H1 (cell line): ENCODE measurements at regions not wholly inside any gene's neighbourhood (a gene's known extent, or its start where the extent isn't known, plus 50 kb on each side); places are given as distances from the start of the nearest gene placed in this dataset.

ENCODE experiments used
- CTCF ChIA-PET: fragments of 300-600 bp; sonication (Branson Sonifier 250); formaldehyde crosslinking; loops from one replicate; lab custom pipeline; 2021; ENCODE audit not compliant: partially characterized antibody; lab: Charles Lee
- POLR2A ChIA-PET: fragments of 300-600 bp; sonication (Branson Sonifier 250); formaldehyde crosslinking; loops from one replicate; lab custom pipeline; 2021; ENCODE audit warnings: inconsistent platforms; ENCODE audit not compliant: partially characterized antibody; lab: Charles Lee
- DNase-seq, 2 experiments: peaks; one replicate each; pipeline versions ENCODE4 v3.0.0 to v3.0.0-alpha.2; 2010 to 2022; ENCODE audit warnings: low spot score in 2 of 2, low read depth in 1 of 2, mixed read lengths in 1 of 2
- FAIRE-seq: peaks from 2 replicates; lab custom pipeline; 2011; peaks lifted over from hg19 to GRCh38; lab: Jason Lieb, UNC
- H2AFZ ChIP-seq: 2 replicates; pipeline ENCODE4 v1.8.1; 2012; ENCODE audit warnings: low read length, inconsistent platforms
- H2AK5ac ChIP-seq: 2 replicates; pipeline ENCODE4 v1.6.1; 2013; ENCODE audit warnings: low read depth, low read length
- H2BK120ac ChIP-seq: replicated peaks from 2 replicates; pipeline ENCODE3; 2013; ENCODE audit warnings: low read depth, low read length, inconsistent platforms
- H2BK12ac ChIP-seq: 2 replicates; pipeline ENCODE4 v1.6.1; 2013; ENCODE audit warnings: low read depth, low read length
- H2BK15ac ChIP-seq: 2 replicates; pipeline ENCODE4 v1.6.1; 2013; ENCODE audit warnings: low read length
- H2BK20ac ChIP-seq: 2 replicates; pipeline ENCODE4 v1.6.1; 2013; ENCODE audit warnings: low read length
- H2BK5ac ChIP-seq: 2 replicates; pipeline ENCODE4 v1.6.1; 2013; ENCODE audit warnings: low read depth, low read length
- H3K14ac ChIP-seq: 2 replicates; pipeline ENCODE4 v1.6.1; 2013; ENCODE audit warnings: inconsistent platforms; ENCODE audit not compliant: insufficient read length
- H3K18ac ChIP-seq: 2 replicates; pipeline ENCODE4 v1.6.1; 2013; ENCODE audit warnings: low read length; ENCODE audit errors: extremely low read depth
- H3K23ac ChIP-seq: 2 replicates; pipeline ENCODE4 v1.6.1; 2013; ENCODE audit warnings: inconsistent platforms; ENCODE audit not compliant: insufficient read length
- H3K23me2 ChIP-seq: 2 replicates; pipeline ENCODE4 v1.6.1; 2013; ENCODE audit warnings: low read depth, low read length
- H3K27ac ChIP-seq: 2 replicates; pipeline ENCODE4 v1.6.1; 2011; ENCODE audit warnings: low read depth, low read length, inconsistent platforms
- H3K27me3 ChIP-seq, 4 experiments: replicated peaks in 1 of 4; 1 replicate in 1 of 4; 2 replicates in 3 of 4; pipeline versions ENCODE4 v1.6.1 to v1.8.1; 2011 to 2013; ENCODE audit warnings: low read length in 3 of 4, mild to moderate bottlenecking in 3 of 4, inconsistent platforms in 2 of 4, mixed read lengths in 2 of 4, moderate library complexity in 1 of 4; ENCODE audit not compliant: control insufficient read depth in 3 of 4, insufficient read depth in 3 of 4; ENCODE audit errors: extremely low read depth in 1 of 4
- H3K36me3 ChIP-seq, 4 experiments: 2 replicates each; pipeline versions ENCODE4 v1.6.1 to v1.8.1; 2011 to 2013; ENCODE audit warnings: mild to moderate bottlenecking in 4 of 4, low read length in 3 of 4, moderate library complexity in 2 of 4, control low read depth in 1 of 4, inconsistent platforms in 1 of 4; ENCODE audit not compliant: insufficient read depth in 4 of 4, control insufficient read depth in 2 of 4
- H3K4ac ChIP-seq: replicated peaks from 2 replicates; pipeline ENCODE3; 2013; ENCODE audit warnings: low read length, low read depth, mixed read lengths, inconsistent platforms; ENCODE audit not compliant: insufficient read length
- H3K4me1 ChIP-seq, 4 experiments: replicated peaks in 1 of 4; 1 replicate in 1 of 4; 2 replicates in 3 of 4; pipeline versions ENCODE4 v1.6.1 to v1.8.1; 2011 to 2013; ENCODE audit warnings: low read length in 3 of 4, inconsistent platforms in 2 of 4, mixed read lengths in 1 of 4; ENCODE audit not compliant: insufficient read depth in 4 of 4, control insufficient read depth in 3 of 4
- H3K4me2 ChIP-seq, 2 experiments: 2 replicates each; pipeline versions ENCODE4 v1.6.1 to v1.8.1; 2011 to 2013; ENCODE audit warnings: low read depth in 2 of 2, low read length in 2 of 2, control low read depth in 1 of 2, inconsistent platforms in 1 of 2, mild to moderate bottlenecking in 1 of 2; ENCODE audit not compliant: insufficient read depth in 1 of 2
- H3K4me3 ChIP-seq, 4 experiments: fragments of 200-600, 300-600 bp in 1 of 4; sonication (generic), shearing (Covaris generic), sonication (Bioruptor Twin) in 1 of 4; 2 replicates each; pipeline versions ENCODE4 v1.5.1 to v1.8.1; 2011 to 2016; ENCODE audit warnings: low read length in 4 of 4, low read depth in 3 of 4, control low read depth in 2 of 4, inconsistent platforms in 2 of 4, mild to moderate bottlenecking in 2 of 4, mixed read lengths in 1 of 4, moderate library complexity in 1 of 4; ENCODE audit not compliant: insufficient read depth in 2 of 4; ENCODE audit errors: extremely low read depth in 1 of 4
- H3K56ac ChIP-seq: replicated peaks from 2 replicates; pipeline ENCODE3; 2013; ENCODE audit warnings: low read depth, mild to moderate bottlenecking, mixed read lengths, low read length, inconsistent platforms; ENCODE audit not compliant: insufficient read length
- H3K79me1 ChIP-seq: 2 replicates; pipeline ENCODE4 v1.6.1; 2013; ENCODE audit warnings: low read depth, low read length, control low read depth
- H3K79me2 ChIP-seq, 2 experiments: 2 replicates each; pipeline versions ENCODE4 v1.6.1 to v1.8.1; 2012 to 2013; ENCODE audit warnings: low read length in 2 of 2, mild to moderate bottlenecking in 2 of 2, inconsistent platforms in 1 of 2; ENCODE audit not compliant: insufficient read depth in 2 of 2, control insufficient read depth in 1 of 2
- H3K9ac ChIP-seq, 4 experiments: replicated peaks in 1 of 4; 1 replicate in 1 of 4; 2 replicates in 3 of 4; pipeline versions ENCODE4 v1.6.1 to v1.8.1; 2011 to 2013; ENCODE audit warnings: low read depth in 3 of 4, low read length in 3 of 4, control low read depth in 2 of 4, mild to moderate bottlenecking in 2 of 4, moderate library complexity in 2 of 4, inconsistent platforms in 1 of 4; ENCODE audit errors: extremely low read depth in 1 of 4
- H3K9me3 ChIP-seq, 2 experiments: 2 replicates each; pipeline versions ENCODE4 v1.6.1 to v1.8.1; 2012 to 2013; ENCODE audit warnings: mild to moderate bottlenecking in 2 of 2, moderate library complexity in 2 of 2, control low read depth in 1 of 2, inconsistent platforms in 1 of 2, low read depth in 1 of 2, low read length in 1 of 2, mixed read lengths in 1 of 2; ENCODE audit not compliant: insufficient read depth in 2 of 2
- H4K20me1 ChIP-seq, 2 experiments: replicated peaks in 1 of 2; 2 replicates each; pipeline versions ENCODE3 to v1.8.1; 2011 to 2013; ENCODE audit warnings: inconsistent platforms in 2 of 2, low read length in 2 of 2, mild to moderate bottlenecking in 1 of 2; ENCODE audit not compliant: insufficient read depth in 2 of 2, control insufficient read depth in 1 of 2
- H4K5ac ChIP-seq: 2 replicates; pipeline ENCODE4 v1.6.1; 2013; ENCODE audit warnings: low read length, low read depth, mixed read lengths, inconsistent platforms; ENCODE audit not compliant: insufficient read length
- H4K8ac ChIP-seq: 2 replicates; pipeline ENCODE4 v1.8.0; 2013; ENCODE audit warnings: mild to moderate bottlenecking, moderate library complexity, low read length, inconsistent platforms; ENCODE audit not compliant: insufficient read depth; ENCODE audit errors: extremely low read depth
- H4K91ac ChIP-seq: replicated peaks from 2 replicates; pipeline ENCODE3; 2013; ENCODE audit warnings: low read length, mixed read lengths, inconsistent platforms; ENCODE audit not compliant: insufficient read length
- CHD2 ChIP-seq: IDR thresholded peaks from 2 replicates; pipeline ENCODE4 v1.6.1; 2012; ENCODE audit warnings: low read length, improper control_type of control experiment
- E2F6 ChIP-seq: IDR thresholded peaks from 2 replicates; pipeline ENCODE4 v1.6.1; 2012; ENCODE audit warnings: inconsistent platforms
- GTF2F1 ChIP-seq: IDR thresholded peaks from 2 replicates; pipeline ENCODE4 v1.6.1; 2012; ENCODE audit warnings: low read depth, low read length, improper control_type of control experiment, borderline replicate concordance
- HDAC6 ChIP-seq: IDR thresholded peaks from one replicate; pipeline ENCODE4 v1.7.1; 2012; ENCODE audit warnings: low read depth, mild to moderate bottlenecking, inconsistent platforms, low read length, moderate library complexity
- JUN ChIP-seq: IDR thresholded peaks from 2 replicates; pipeline ENCODE4 v1.6.1; 2011; ENCODE audit warnings: low read depth, mild to moderate bottlenecking, improper control_type of control experiment, low read length
- PHF8 ChIP-seq: fragments of 200-600 bp; sonication (generic); conservative IDR thresholded peaks from 2 replicates; pipeline ENCODE4 v1.7.1; 2012; ENCODE audit warnings: low read depth, mild to moderate bottlenecking, inconsistent platforms, low read length, moderate library complexity
- SIRT6 ChIP-seq: IDR thresholded peaks from one replicate; pipeline ENCODE4 v1.7.1; 2012; ENCODE audit warnings: low read length, inconsistent platforms
- SP4 ChIP-seq: IDR thresholded peaks from 2 replicates; pipeline ENCODE4 v1.6.1; 2012; ENCODE audit warnings: low read length, inconsistent platforms
- SRF ChIP-seq: IDR thresholded peaks from 2 replicates; pipeline ENCODE4 v1.6.1; 2011; ENCODE audit warnings: mild to moderate bottlenecking, low read depth, low read length, moderate library complexity
- TAF7 ChIP-seq: optimal IDR thresholded peaks from 2 replicates; pipeline ENCODE3; 2011; ENCODE audit warnings: low read depth, mild to moderate bottlenecking, inconsistent platforms, low read length, moderate library complexity, borderline replicate concordance
- TBP ChIP-seq: IDR thresholded peaks from 2 replicates; pipeline ENCODE4 v1.6.1; 2011; ENCODE audit warnings: low read depth, low read length, improper control_type of control experiment
- USF2 ChIP-seq: IDR thresholded peaks from 2 replicates; pipeline ENCODE4 v1.6.1; 2011; ENCODE audit warnings: low read length, improper control_type of control experiment
- YY1 ChIP-seq: IDR thresholded peaks from 2 replicates; pipeline ENCODE4 v1.6.1; 2011; ENCODE audit warnings: low read depth, mild to moderate bottlenecking, low read length
- ZNF274 ChIP-seq: IDR thresholded peaks from 2 replicates; pipeline ENCODE4 v1.7.0; 2012; ENCODE audit warnings: low read length, borderline replicate concordance; ENCODE audit errors: extremely low read depth
- WGBS, 2 experiments: shearing (Covaris generic) in 1 of 2; methylation state at CpG; one replicate each; pipeline versions ENCODE4 v1.1.6 to v1.1.7; 2013 to 2015; ENCODE audit warnings: low lambda C conversion rate in 2 of 2, mixed read lengths in 2 of 2, inconsistent platforms in 1 of 2, low coverage in 1 of 2, missing lambda C conversion rate in 1 of 2; ENCODE audit not compliant: insufficient replicate concordance in 2 of 2, insufficient coverage in 1 of 2, insufficient read length in 1 of 2; ENCODE audit errors: extremely low coverage in 1 of 2, missing lambda C conversion rate in 1 of 2; 5-methylcytosine and 5-hydroxymethylcytosine counted together

GRCh38 chr13:52931131-52931530 is 82.7 kb upstream of the PCDH8 start:
- FAIRE-seq (no peak), DNase-seq (no peak)
- Histone ChIP-seq H3K79me2 (no peaks in the 10 kb centered on the region), H3K14ac (no peak overlapping the region), H3K4me1 (no peaks in the 10 kb centered on the region), H3K4me2 (no peak overlapping the region), H4K20me1 (no peaks in the 10 kb centered on the region), H3K4ac (no peak overlapping the region), H3K27me3 (no peaks in the 10 kb centered on the region), H2BK20ac (no peak overlapping the region), H4K5ac (no peak overlapping the region), H3K36me3 (no peaks in the 10 kb centered on the region), H3K56ac (no peak overlapping the region), H3K23ac (no peak overlapping the region), H3K23me2 (no peaks in the 10 kb centered on the region), H2BK120ac (no peak overlapping the region), H2BK15ac (no peak overlapping the region), H2AFZ (no peak overlapping the region), H2AK5ac (no peak overlapping the region), H3K9me3 (no peaks in the 10 kb centered on the region), H3K27ac (no peak overlapping the region), H2BK12ac (no peak overlapping the region), H2BK5ac (no peak overlapping the region), H4K91ac (no peak overlapping the region), H3K9ac (no peak overlapping the region), H4K8ac (no peak overlapping the region), H3K79me1 (no peaks in the 10 kb centered on the region; the same call in 1 of the 2 replicates), H3K18ac (no peak overlapping the region), H3K4me3 (no peak overlapping the region)
- ChIA-PET CTCF (interaction anchor here (0.6 to 2.1 kb wide), 9 partner anchors 9 to 266 kb away, joined by 3 to 12 read pairs (median 4); no protein-coding TSS in a partner anchor), POLR2A (no interaction called here)
- 84% methylated on average over 5 of the region's 5 CpGs; no CpG with 5 or more reads in 1 of the 2 experiments for WGBS, 2 experiments
- TF ChIP-seq CHD2 (no peak), YY1 (no peak), SIRT6 (no peak), TAF7 (no peak), TBP (no peak), JUN (no peak), PHF8 (no peak), GTF2F1 (no peak), ZNF274 (no peak), USF2 (no peak), HDAC6 (no peak), E2F6 (no peak), SP4 (no peak), SRF (no peak)
